GM18870 (cell line): ENCODE measurements at regions not wholly inside any gene's neighbourhood (a gene's known extent, or its start where the extent isn't known, plus 50 kb on each side); places are given as distances from the start of the nearest gene placed in this dataset.
"Not testable (repeated sequence)": the region's sequence is repeated elsewhere in the genome, so short reads cannot be mapped to it uniquely, and the experiment has no call there.

Source experiments
- ATAC-seq: cut with Tn5 transposase; IDR thresholded peaks from one replicate; pipeline ENCODE4 v1.9.1; 2021; ENCODE audit warnings: moderate library complexity; ENCODE audit not compliant: unreplicated experiment

GRCh38 chr22:47533961-47534803 lies 771.7 kb downstream of the TBC1D22A start:
- no peak for ATAC-seq

GRCh38 chr22:47517062-47517461 lies 754.6 kb downstream of the TBC1D22A start:
- ATAC-seq, result no peak

- no peak for ATAC-seq
Measured at GRCh38 chr22:47515384-47516125, 753.1 kb downstream of the TBC1D22A start.

- ATAC-seq, result no peak
Measured at GRCh38 chr22:47512617-47513016, 750.2 kb downstream of the TBC1D22A start.

- no peak for ATAC-seq
Measured at GRCh38 chr22:47504962-47505361, 742.5 kb downstream of the TBC1D22A start.

GRCh38 chr22:47498969-47499495 lies 736.6 kb downstream of the TBC1D22A start:
- no peak for ATAC-seq

GRCh38 chr22:47497666-47498065 lies 735.2 kb downstream of the TBC1D22A start:
- ATAC-seq, result no peak

- no peak for ATAC-seq
Measured at GRCh38 chr22:47495110-47495509, 732.7 kb downstream of the TBC1D22A start.

GRCh38 chr22:47488131-47488530 lies 725.7 kb downstream of the TBC1D22A start:
- not testable (repeated sequence) for ATAC-seq

- ATAC-seq, result no peak
Measured at GRCh38 chr22:47486569-47487312, 724.3 kb downstream of the TBC1D22A start.

GRCh38 chr22:47484960-47485569 lies 722.6 kb downstream of the TBC1D22A start:
- ATAC-seq, result no peak

GRCh38 chr22:47476231-47476630 lies 713.8 kb downstream of the TBC1D22A start:
- ATAC-seq, result no peak

GRCh38 chr22:47474895-47475294 lies 712.4 kb downstream of the TBC1D22A start:
- no peak for ATAC-seq

GRCh38 chr22:47474464-47474863 lies 712.0 kb downstream of the TBC1D22A start:
- no peak for ATAC-seq

- ATAC-seq, result no peak
Measured at GRCh38 chr22:47472636-47473035, 710.2 kb downstream of the TBC1D22A start.

GRCh38 chr22:47471406-47471805 lies 709.0 kb downstream of the TBC1D22A start:
- no peak for ATAC-seq

GRCh38 chr22:47465809-47466208 lies 703.4 kb downstream of the TBC1D22A start:
- ATAC-seq, result no peak

GRCh38 chr22:47465222-47465621 lies 702.8 kb downstream of the TBC1D22A start:
- ATAC-seq, result no peak

- no peak for ATAC-seq
Measured at GRCh38 chr22:47463220-47463619, 700.8 kb downstream of the TBC1D22A start.

GRCh38 chr22:47460861-47461260 lies 698.4 kb downstream of the TBC1D22A start:
- ATAC-seq, result no peak

- ATAC-seq, result no peak
Measured at GRCh38 chr22:47460176-47460575, 697.7 kb downstream of the TBC1D22A start.
